Glutamatergic neuron (in vitro differentiated cells): ENCODE measurements at regions not wholly inside any gene's neighbourhood (a gene's known extent, or its start where the extent isn't known, plus 50 kb on each side); places are given as distances from the start of the nearest gene placed in this dataset.

ENCODE experiments used
- DNase-seq: peaks from one replicate; pipeline ENCODE4 v3.0.0; 2022
- H3K27ac Mint-ChIP-seq: one replicate; pipeline ENCODE4 v1.8.0; 2020; ENCODE audit warnings: mild to moderate bottlenecking, mixed read lengths, inconsistent platforms; ENCODE audit not compliant: unreplicated experiment
- H3K27me3 Mint-ChIP-seq: one replicate; pipeline ENCODE4 v1.8.0; 2020; ENCODE audit warnings: mild to moderate bottlenecking, moderate library complexity, mixed read lengths, inconsistent platforms; ENCODE audit not compliant: unreplicated experiment
- H3K36me3 Mint-ChIP-seq: one replicate; pipeline ENCODE4 v1.8.0; 2020; ENCODE audit warnings: mild to moderate bottlenecking, mixed read lengths, inconsistent platforms; ENCODE audit not compliant: unreplicated experiment
- H3K4me1 Mint-ChIP-seq: one replicate; pipeline ENCODE4 v1.8.0; 2020; ENCODE audit warnings: mild to moderate bottlenecking, low read depth, mixed read lengths, inconsistent platforms; ENCODE audit not compliant: unreplicated experiment
- H3K4me3 Mint-ChIP-seq: one replicate; pipeline ENCODE4 v1.8.0; 2020; ENCODE audit warnings: mild to moderate bottlenecking, mixed read lengths, inconsistent platforms; ENCODE audit not compliant: unreplicated experiment
- H3K9me3 Mint-ChIP-seq: one replicate; pipeline ENCODE4 v1.8.0; 2020; ENCODE audit warnings: mild to moderate bottlenecking, moderate library complexity, mixed read lengths, inconsistent platforms; ENCODE audit not compliant: unreplicated experiment
- CTCF ChIP-seq: fragments of 200-600 bp; sonication (generic); IDR thresholded peaks from one replicate; pipeline ENCODE4 v1.5.0; 2021; ENCODE audit not compliant: partially characterized antibody, unreplicated experiment

- Mint-ChIP-seq H3K4me1 (no peaks in the 10 kb centered on the region), H3K4me3 (no peak overlapping the region), H3K9me3 (no peaks in the 10 kb centered on the region), H3K27me3 (peaks cover 2% of the 10 kb centered on the region), H3K36me3 (no peaks in the 10 kb centered on the region), H3K27ac (no peak overlapping the region)
- no peak for DNase-seq
- TF ChIP-seq CTCF: peak; percentile 88
Measured at GRCh38 chr11:87421422-87421821, 383.7 kb downstream of the TMEM135 start.

GRCh38 chr11:87417951-87418350, 380.2 kb downstream of the TMEM135 start:
- DNase-seq: no peak

GRCh38 chr11:87405843-87406242, 368.1 kb downstream of the TMEM135 start:
- no peak for DNase-seq
- TF ChIP-seq CTCF: no peak
- no peaks in the 10 kb centered on the region for H3K36me3 Mint-ChIP-seq
- no peak overlapping the region for H3K27ac Mint-ChIP-seq
- H3K4me3 Mint-ChIP-seq: no peak overlapping the region
- peaks cover 1% of the 10 kb centered on the region for H3K27me3 Mint-ChIP-seq
- no peaks in the 10 kb centered on the region for H3K9me3 Mint-ChIP-seq
- H3K4me1 Mint-ChIP-seq: no peaks in the 10 kb centered on the region

More at GRCh38 chr11:87417951-87418350, 380.2 kb downstream of the TMEM135 start:
- no peaks in the 10 kb centered on the region for H3K4me1 Mint-ChIP-seq
- H3K27me3 Mint-ChIP-seq: peaks cover 2% of the 10 kb centered on the region
- no peak overlapping the region for H3K27ac Mint-ChIP-seq
- peaks cover 4% of the 10 kb centered on the region for H3K36me3 Mint-ChIP-seq
- no peaks in the 10 kb centered on the region for H3K9me3 Mint-ChIP-seq
- no peak for TF ChIP-seq CTCF
- H3K4me3 Mint-ChIP-seq: no peak overlapping the region

GRCh38 chr11:87405356-87405755, 367.6 kb downstream of the TMEM135 start:
- no peaks in the 10 kb centered on the region for H3K9me3 Mint-ChIP-seq
- DNase-seq: no peak
- H3K4me3 Mint-ChIP-seq: no peak overlapping the region
- H3K27ac Mint-ChIP-seq: no peak overlapping the region
- H3K4me1 Mint-ChIP-seq: no peaks in the 10 kb centered on the region
- H3K27me3 Mint-ChIP-seq: peaks cover 1% of the 10 kb centered on the region
- no peak for TF ChIP-seq CTCF
- no peaks in the 10 kb centered on the region for H3K36me3 Mint-ChIP-seq

GRCh38 chr11:87401653-87402052, 363.9 kb downstream of the TMEM135 start:
- Mint-ChIP-seq H3K27me3 (peaks cover 1% of the 10 kb centered on the region), H3K4me1 (no peaks in the 10 kb centered on the region), H3K27ac (no peak overlapping the region), H3K36me3 (no peaks in the 10 kb centered on the region), H3K9me3 (no peaks in the 10 kb centered on the region), H3K4me3 (no peak overlapping the region)
- TF ChIP-seq CTCF: no peak
- DNase-seq: no peak
